Adrenal gland (tissue), 9 donors: ENCODE measurements at regions not wholly inside any gene's neighbourhood (a gene's known extent, or its start where the extent isn't known, plus 50 kb on each side); places are given as distances from the start of the nearest gene placed in this dataset.

Source experiments
- DNase-seq, 7 donors: peaks; one replicate each; pipeline ENCODE4 v3.0.0-alpha.2; 2019 to 2020
- H3K27ac ChIP-seq, 5 donors: fragments of 200-600 bp; sonication (generic) in 4 of 5; 1 replicate in 3 of 5; 2 replicates in 2 of 5; pipeline versions ENCODE4 v1.5.1 to v1.8.0; 2016 to 2020; ENCODE audit warnings: mild to moderate bottlenecking in 1 of 5
- H3K27me3 ChIP-seq: fragments of 200-600 bp; 2 replicates; pipeline ENCODE4 v1.8.0; 2021
- H3K36me3 ChIP-seq, 2 donors: fragments of 200-600 bp; replicated peaks in 1 of 2; 1 replicate in 1 of 2; 2 replicates in 1 of 2; pipeline versions ENCODE4 v1.5.1 to v1.8.0; 2018 to 2022
- H3K4me1 ChIP-seq, 2 donors: fragments of 200-600 bp; replicated peaks in 1 of 2; 1 replicate in 1 of 2; 2 replicates in 1 of 2; pipeline versions ENCODE4 v1.5.1 to v1.8.0; 2018 to 2021
- H3K4me3 ChIP-seq, 4 donors: fragments of 200-600 bp; sonication (generic) in 3 of 4; one replicate each; pipeline ENCODE4 v1.5.1; 2016 to 2018
- H3K9me3 ChIP-seq, 3 donors: fragments of 200-600 bp; sonication (generic) in 1 of 3; replicated peaks in 1 of 3; 1 replicate in 2 of 3; 2 replicates in 1 of 3; pipeline versions ENCODE4 v1.5.1 to v1.8.0; 2016 to 2021
- POLR2A ChIP-seq, 2 donors: fragments of 450-650 bp; IDR thresholded peaks; one replicate each; pipeline ENCODE4 v1.6.1; 2017; ENCODE audit warnings: antibody characterized with exemption in 2 of 2, mild to moderate bottlenecking in 2 of 2, moderate library complexity in 1 of 2
- WGBS, 4 donors: extraction: QIAGEN DNeasy Blood & Tissue Kit in 2 of 4; methylation state at CpG; one replicate each; pipeline versions ENCODE4 v1.1.5 to v1.1.7; 2013 to 2017; 5-methylcytosine and 5-hydroxymethylcytosine counted together
- intact Hi-C, 2 donors: fragments of 100-400 bp; cut with DNase I; formaldehyde crosslinking; loops; one replicate each; pipeline versions ENCODE4 v1.14.1 to v1.15.0; 2022 to 2023
- TF ChIP-seq, protein P1 (sequence below), 6 experiments: fragments of 450-650 bp in 4 of 6; fragments of 200-600 bp in 2 of 6; sonication (generic) in 1 of 6; IDR thresholded peaks; 1 replicate in 5 of 6; 2 replicates in 1 of 6; pipeline versions ENCODE4 v1.5.1 to v1.8.0; 2016 to 2021; ENCODE audit warnings: antibody characterized with exemption in 6 of 6, mild to moderate bottlenecking in 2 of 6, moderate library complexity in 1 of 6
- donor health status: healthy with polysubstance abuse.
- donor health status: Bipolar disorder and iron deficiency.
- donor health status: DM: yes; HTN: yes; CAD: no.
- donor health status: DM: no; HTN: no; CAD: no.
- donor health status: DM: no; HTN: no; CAD: no.

DNA sequence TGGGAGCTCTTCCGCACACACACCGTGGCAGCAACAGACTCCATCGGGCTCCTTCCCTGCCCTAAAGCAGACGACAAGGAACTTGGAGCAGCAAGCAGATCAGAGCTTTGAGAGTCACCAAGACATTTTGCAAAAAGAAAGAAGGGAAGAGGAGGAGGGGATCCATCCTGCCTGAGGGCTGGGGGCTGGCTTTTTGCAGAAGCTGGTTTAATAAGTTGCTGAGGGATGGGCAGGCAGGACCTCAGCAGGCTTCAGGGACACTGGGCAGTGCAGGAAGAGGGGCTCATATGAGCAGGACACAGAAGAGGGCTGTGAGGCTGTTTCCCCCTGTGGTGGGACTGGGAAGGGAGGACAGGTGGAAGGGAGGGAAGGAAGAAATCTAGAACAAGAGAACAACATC lies 133.4 kb upstream of the GSC start:
- no peak for DNase-seq
- no peaks in the 10 kb centered on the region for H3K27me3 ChIP-seq
- TF ChIP-seq POLR2A (IDR thresholded peaks at IDR 0.05) = no peak
- TF ChIP-seq, protein P1, sequence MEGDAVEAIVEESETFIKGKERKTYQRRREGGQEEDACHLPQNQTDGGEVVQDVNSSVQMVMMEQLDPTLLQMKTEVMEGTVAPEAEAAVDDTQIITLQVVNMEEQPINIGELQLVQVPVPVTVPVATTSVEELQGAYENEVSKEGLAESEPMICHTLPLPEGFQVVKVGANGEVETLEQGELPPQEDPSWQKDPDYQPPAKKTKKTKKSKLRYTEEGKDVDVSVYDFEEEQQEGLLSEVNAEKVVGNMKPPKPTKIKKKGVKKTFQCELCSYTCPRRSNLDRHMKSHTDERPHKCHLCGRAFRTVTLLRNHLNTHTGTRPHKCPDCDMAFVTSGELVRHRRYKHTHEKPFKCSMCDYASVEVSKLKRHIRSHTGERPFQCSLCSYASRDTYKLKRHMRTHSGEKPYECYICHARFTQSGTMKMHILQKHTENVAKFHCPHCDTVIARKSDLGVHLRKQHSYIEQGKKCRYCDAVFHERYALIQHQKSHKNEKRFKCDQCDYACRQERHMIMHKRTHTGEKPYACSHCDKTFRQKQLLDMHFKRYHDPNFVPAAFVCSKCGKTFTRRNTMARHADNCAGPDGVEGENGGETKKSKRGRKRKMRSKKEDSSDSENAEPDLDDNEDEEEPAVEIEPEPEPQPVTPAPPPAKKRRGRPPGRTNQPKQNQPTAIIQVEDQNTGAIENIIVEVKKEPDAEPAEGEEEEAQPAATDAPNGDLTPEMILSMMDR (IDR thresholded peaks at IDR 0.05) = no peak
- H3K9me3 ChIP-seq = no peaks in the 10 kb centered on the region
- H3K27ac ChIP-seq = no peak overlapping the region
- 89 to 94% (median 93%) methylated on average over 4 of the region's 4 CpGs for WGBS, 4 donors
- H3K4me3 ChIP-seq = no peak overlapping the region
- H3K4me1 ChIP-seq = no peaks in the 10 kb centered on the region
- no peaks in the 10 kb centered on the region for H3K36me3 ChIP-seq
- intact Hi-C loops = no loop called here

DNA sequence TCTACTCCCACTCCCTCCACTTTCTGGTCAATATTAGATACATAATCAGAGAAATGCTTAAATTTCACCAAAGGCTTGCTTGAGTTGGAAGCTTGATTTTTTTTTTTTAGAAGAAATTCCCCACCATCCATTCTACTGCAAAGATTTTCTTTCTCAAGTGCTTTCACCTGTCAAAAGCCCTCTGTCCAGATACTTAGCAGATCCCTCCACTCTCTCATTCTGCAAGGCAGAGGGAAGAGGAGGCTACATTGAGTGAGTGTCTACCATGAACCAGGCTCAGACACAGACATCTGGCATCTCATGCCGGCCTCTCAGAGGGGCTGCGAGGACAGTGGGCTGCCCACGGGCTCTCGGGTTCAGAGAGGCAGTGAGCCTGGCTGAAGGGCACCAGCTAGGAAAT lies 127.6 kb upstream of the GSC start:
- Histone ChIP-seq H3K4me3 (no peak overlapping the region), H3K9me3 (no peaks in the 10 kb centered on the region), H3K27me3 (no peaks in the 10 kb centered on the region), H3K36me3 (no peaks in the 10 kb centered on the region), H3K4me1 (no peaks in the 10 kb centered on the region), H3K27ac (no peak overlapping the region)
- DNase-seq = no peak
- 69 to 76% (median 74%) methylated on average over 2 to 4 of the region's 4 CpGs for WGBS, 4 donors
- intact Hi-C loops = no loop called here
- no peak for TF ChIP-seq POLR2A (IDR thresholded peaks at IDR 0.05)
- TF ChIP-seq, protein P1 (IDR thresholded peaks at IDR 0.05) = no peak

DNA sequence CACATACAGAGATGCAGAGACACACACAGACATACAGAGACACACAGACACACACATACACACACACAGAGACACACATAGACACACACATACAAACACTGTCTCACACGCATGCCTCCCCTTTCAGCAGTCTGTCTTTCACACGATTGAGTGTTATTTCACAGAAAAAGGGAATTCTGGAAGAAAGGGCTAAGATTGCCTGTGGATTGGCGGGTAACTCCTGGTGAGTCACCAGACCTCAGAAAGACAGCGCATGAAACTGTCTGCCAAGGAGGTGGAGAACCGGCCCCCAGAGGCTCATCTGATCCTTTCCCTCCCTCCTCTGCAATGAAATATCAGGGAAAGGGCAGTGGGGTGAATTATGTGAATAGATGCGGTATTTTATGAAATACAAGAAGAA lies 127.2 kb upstream of the GSC start:
- no peaks in the 10 kb centered on the region for H3K9me3 ChIP-seq
- H3K4me3 ChIP-seq = no peak overlapping the region
- 32 to 56% (median 40%) methylated on average over 6 of the region's 6 CpGs for WGBS, 4 donors
- H3K27me3 ChIP-seq = no peaks in the 10 kb centered on the region
- DNase-seq = no peak
- no peak overlapping the region for H3K27ac ChIP-seq
- intact Hi-C loops = no loop called here
- no peaks in the 10 kb centered on the region for H3K4me1 ChIP-seq
- no peak for TF ChIP-seq POLR2A (IDR thresholded peaks at IDR 0.05)
- TF ChIP-seq, protein P1 (IDR thresholded peaks at IDR 0.05) = no peak
- no peaks in the 10 kb centered on the region for H3K36me3 ChIP-seq

DNA sequence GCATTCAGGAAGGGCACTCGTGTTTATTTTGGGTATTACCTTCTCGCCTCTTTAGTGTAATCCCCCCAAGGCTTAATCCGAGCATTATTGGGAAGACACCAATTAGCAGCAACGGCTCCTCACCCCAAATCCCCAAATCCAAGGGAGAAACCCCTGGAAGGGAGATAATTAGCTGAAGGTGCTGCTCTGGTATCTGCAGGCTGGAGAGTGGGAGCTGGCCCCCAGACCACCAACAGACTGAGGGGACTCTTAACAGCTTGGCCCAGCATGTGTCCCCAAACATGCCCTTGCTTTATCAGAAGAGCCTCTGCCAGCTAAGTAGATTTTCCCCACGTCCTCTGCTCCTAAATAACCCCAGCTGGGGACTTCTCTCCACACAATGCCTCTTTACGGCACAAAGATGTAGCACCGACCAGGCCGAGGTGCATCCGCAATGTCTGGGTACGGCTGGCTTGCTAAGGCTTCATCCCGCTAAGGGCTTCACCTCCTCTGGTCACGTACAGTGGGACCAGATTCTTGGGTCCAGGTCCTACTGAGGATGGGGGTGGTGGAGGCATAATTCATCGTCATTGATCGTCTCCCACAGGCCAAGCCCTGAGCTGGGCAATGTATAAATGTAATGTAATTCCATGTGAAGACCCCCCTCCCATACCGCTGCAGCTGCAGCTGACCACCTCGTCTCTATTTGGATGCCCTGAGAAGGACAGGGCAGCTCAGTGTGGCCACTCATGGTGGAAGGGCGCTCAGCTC lies 123.7 kb upstream of the GSC start:
- H3K4me1 ChIP-seq = no peaks in the 10 kb centered on the region
- DNase-seq = no peak
- no peaks in the 10 kb centered on the region for H3K9me3 ChIP-seq
- no peaks in the 10 kb centered on the region for H3K36me3 ChIP-seq
- H3K4me3 ChIP-seq = no peak overlapping the region
- no peak overlapping the region for H3K27ac ChIP-seq
- TF ChIP-seq POLR2A (IDR thresholded peaks at IDR 0.05) = no peak
- TF ChIP-seq, protein P1 (IDR thresholded peaks at IDR 0.05) = no peak
- 73 to 88% (median 82%) methylated on average over 17 of the region's 17 CpGs for WGBS, 4 donors
- intact Hi-C loops = no loop called here
- no peaks in the 10 kb centered on the region for H3K27me3 ChIP-seq
